Loucy (cell line): ENCODE measurements at regions not wholly inside any gene's neighbourhood (a gene's known extent, or its start where the extent isn't known, plus 50 kb on each side); places are given as distances from the start of the nearest gene placed in this dataset.
A peak's percentile ranks its signal among the peaks of the same experiment; 100 is the strongest.

ENCODE experiments used
- H2AFZ ChIP-seq: fragments of 200-600 bp; sonication (generic); 2 replicates; pipeline ENCODE4 v1.6.0; 2016; ENCODE audit warnings: antibody characterized with exemption, mild to moderate bottlenecking, low read length, moderate library complexity
- H3F3A ChIP-seq: fragments of 200-600 bp; 2 replicates; pipeline ENCODE4 v1.6.0; 2016; ENCODE audit warnings: antibody characterized with exemption, low read depth, mild to moderate bottlenecking
- H3K27me3 ChIP-seq: fragments of 200-600 bp; sonication (generic); 2 replicates; pipeline ENCODE4 v1.6.1; 2014; ENCODE audit warnings: low read length, mild to moderate bottlenecking; ENCODE audit not compliant: insufficient read depth, poor library complexity, severe bottlenecking
- H3K36me3 ChIP-seq: fragments of 200-600 bp; sonication (generic); 2 replicates; pipeline ENCODE4 v1.6.1; 2016; ENCODE audit warnings: low read length; ENCODE audit not compliant: insufficient read depth
- H3K4me1 ChIP-seq: fragments of 200-600 bp; sonication (generic); 2 replicates; pipeline ENCODE4 v1.5.1; 2014; ENCODE audit warnings: low read length, mild to moderate bottlenecking; ENCODE audit not compliant: insufficient read depth, poor library complexity, severe bottlenecking
- H3K4me2 ChIP-seq: fragments of 200-600 bp; sonication (generic); 2 replicates; pipeline ENCODE4 v1.6.0; 2014; ENCODE audit warnings: antibody characterized with exemption, low read length, low read depth, mild to moderate bottlenecking; ENCODE audit not compliant: poor library complexity, severe bottlenecking
- H3K4me3 ChIP-seq: fragments of 200-600 bp; sonication (generic); 2 replicates; pipeline ENCODE4 v1.5.1; 2014; ENCODE audit warnings: low read length, mild to moderate bottlenecking, mixed read lengths; ENCODE audit not compliant: poor library complexity, severe bottlenecking
- H3K79me2 ChIP-seq: fragments of 200-600 bp; sonication (generic); 2 replicates; pipeline ENCODE4 v1.6.1; 2014; ENCODE audit warnings: low read length; ENCODE audit not compliant: insufficient read depth
- H3K9ac ChIP-seq: fragments of 200-600 bp; sonication (generic); 2 replicates; pipeline ENCODE4 v1.6.0; 2014; ENCODE audit warnings: mild to moderate bottlenecking, low read depth, low read length, moderate library complexity; ENCODE audit not compliant: poor library complexity, severe bottlenecking
- H3K9me2 ChIP-seq: fragments of 200-600 bp; sonication (generic); replicated peaks from 2 replicates; pipeline ENCODE4 v1.6.1; 2016; ENCODE audit warnings: low read depth, low read length, mixed read lengths
- H3K9me3 ChIP-seq: fragments of 200-600 bp; sonication (generic); 2 replicates; pipeline ENCODE4 v1.6.1; 2014; ENCODE audit warnings: mild to moderate bottlenecking, antibody characterized with exemption, low read length, low read depth; ENCODE audit not compliant: insufficient read depth
- H4K20me1 ChIP-seq: fragments of 200-600 bp; sonication (generic); 2 replicates; pipeline ENCODE4 v1.6.0; 2014; ENCODE audit warnings: antibody characterized with exemption, low read length, mild to moderate bottlenecking; ENCODE audit not compliant: insufficient read depth, poor library complexity, severe bottlenecking
- EZH2phosphoT487 ChIP-seq: fragments of 200-600 bp; IDR thresholded peaks from 2 replicates; pipeline ENCODE4 v1.6.1; 2018; ENCODE audit warnings: antibody characterized with exemption, mild to moderate bottlenecking, moderate library complexity, borderline replicate concordance
- TF ChIP-seq, protein P1 (sequence below): fragments of 200-600 bp; sonication (generic); conservative IDR thresholded peaks from 2 replicates; pipeline ENCODE4 v1.5.1; 2014; ENCODE audit warnings: mild to moderate bottlenecking, antibody characterized with exemption, low read length

DNA sequence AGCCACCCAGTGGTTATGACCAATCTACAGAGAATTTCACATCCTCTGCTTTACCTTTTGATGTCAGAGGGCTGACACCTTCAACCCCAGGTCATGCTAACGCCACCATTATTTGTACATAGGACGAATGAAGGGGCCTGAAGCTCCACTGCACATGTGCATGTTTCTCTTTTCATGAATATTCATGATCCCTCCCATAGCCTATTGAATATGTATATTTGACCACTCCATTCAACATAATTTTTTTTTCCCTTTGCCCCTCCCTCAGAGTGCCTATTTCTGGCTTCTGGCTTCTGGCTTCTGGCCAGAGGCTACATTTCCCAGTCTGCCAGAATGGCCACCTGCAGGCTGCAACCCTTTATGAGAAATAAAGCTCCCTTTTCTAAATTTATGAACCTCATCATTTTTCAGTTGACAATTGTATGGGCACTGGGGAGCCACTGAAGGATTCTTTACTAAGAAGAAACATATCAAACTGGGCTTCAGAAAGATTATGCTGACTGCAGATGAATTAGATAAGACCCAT lies 406.7 kb downstream of the SIPA1L2 start:
- H3K4me1 ChIP-seq: peaks cover 39% of the 10 kb centered on the region
- no peaks in the 10 kb centered on the region for H3K36me3 ChIP-seq
- no peaks in the 10 kb centered on the region for H3K79me2 ChIP-seq
- no peaks in the 10 kb centered on the region for H3F3A ChIP-seq
- no peaks in the 10 kb centered on the region for H4K20me1 ChIP-seq
- no peak for TF ChIP-seq EZH2phosphoT487
- TF ChIP-seq, protein P1, sequence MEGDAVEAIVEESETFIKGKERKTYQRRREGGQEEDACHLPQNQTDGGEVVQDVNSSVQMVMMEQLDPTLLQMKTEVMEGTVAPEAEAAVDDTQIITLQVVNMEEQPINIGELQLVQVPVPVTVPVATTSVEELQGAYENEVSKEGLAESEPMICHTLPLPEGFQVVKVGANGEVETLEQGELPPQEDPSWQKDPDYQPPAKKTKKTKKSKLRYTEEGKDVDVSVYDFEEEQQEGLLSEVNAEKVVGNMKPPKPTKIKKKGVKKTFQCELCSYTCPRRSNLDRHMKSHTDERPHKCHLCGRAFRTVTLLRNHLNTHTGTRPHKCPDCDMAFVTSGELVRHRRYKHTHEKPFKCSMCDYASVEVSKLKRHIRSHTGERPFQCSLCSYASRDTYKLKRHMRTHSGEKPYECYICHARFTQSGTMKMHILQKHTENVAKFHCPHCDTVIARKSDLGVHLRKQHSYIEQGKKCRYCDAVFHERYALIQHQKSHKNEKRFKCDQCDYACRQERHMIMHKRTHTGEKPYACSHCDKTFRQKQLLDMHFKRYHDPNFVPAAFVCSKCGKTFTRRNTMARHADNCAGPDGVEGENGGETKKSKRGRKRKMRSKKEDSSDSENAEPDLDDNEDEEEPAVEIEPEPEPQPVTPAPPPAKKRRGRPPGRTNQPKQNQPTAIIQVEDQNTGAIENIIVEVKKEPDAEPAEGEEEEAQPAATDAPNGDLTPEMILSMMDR: no peak
- peak overlapping the region; percentile 9 for H3K4me2 ChIP-seq
- H2AFZ ChIP-seq: peak overlapping the region; percentile 11; the same call in 1 of the 2 replicates
- H3K9me2 ChIP-seq: no peaks in the 10 kb centered on the region
- H3K27me3 ChIP-seq: no peaks in the 10 kb centered on the region
- H3K4me3 ChIP-seq: no peak overlapping the region
- no peak overlapping the region for H3K9ac ChIP-seq
- no peaks in the 10 kb centered on the region for H3K9me3 ChIP-seq

- no peak overlapping the region for H3K4me3 ChIP-seq
- H3F3A ChIP-seq: no peaks in the 10 kb centered on the region
- H3K27me3 ChIP-seq: no peaks in the 10 kb centered on the region
- TF ChIP-seq EZH2phosphoT487: no peak
- TF ChIP-seq, protein P1: no peak
- no peaks in the 10 kb centered on the region for H3K36me3 ChIP-seq
- no peaks in the 10 kb centered on the region for H3K79me2 ChIP-seq
- H3K4me1 ChIP-seq: peaks cover 39% of the 10 kb centered on the region
- H3K9ac ChIP-seq: no peak overlapping the region
- no peaks in the 10 kb centered on the region for H4K20me1 ChIP-seq
- no peak overlapping the region for H2AFZ ChIP-seq
- H3K4me2 ChIP-seq: peak overlapping the region; percentile 9
- no peaks in the 10 kb centered on the region for H3K9me2 ChIP-seq
- no peaks in the 10 kb centered on the region for H3K9me3 ChIP-seq
Measured at GRCh38 chr1:232222614-232223013, 407.3 kb downstream of the SIPA1L2 start.

GRCh38 chr1:232221802-232222499 lies 408.0 kb downstream of the SIPA1L2 start:
- Histone ChIP-seq H3K4me3 (no peak overlapping the region), H3K4me2 (peak overlapping the region; percentile 9), H3K79me2 (no peaks in the 10 kb centered on the region), H3K9me3 (no peaks in the 10 kb centered on the region), H3F3A (no peaks in the 10 kb centered on the region), H3K9ac (no peak overlapping the region), H3K36me3 (no peaks in the 10 kb centered on the region), H4K20me1 (no peaks in the 10 kb centered on the region), H3K9me2 (no peaks in the 10 kb centered on the region), H3K4me1 (peaks cover 34% of the 10 kb centered on the region), H2AFZ (no peak overlapping the region), H3K27me3 (no peaks in the 10 kb centered on the region)
- TF ChIP-seq EZH2phosphoT487: no peak
- TF ChIP-seq, protein P1: no peak
